Epithelial cell of esophagus (primary cell): ENCODE measurements at regions not wholly inside any gene's neighbourhood (a gene's known extent, or its start where the extent isn't known, plus 50 kb on each side); places are given as distances from the start of the nearest gene placed in this dataset.

Experiments
- DNase-seq: peaks from one replicate; pipeline ENCODE4 v3.0.0; 2010; ENCODE audit warnings: low read depth
- H3K4me3 ChIP-seq: 2 replicates; pipeline ENCODE4 v1.5.1; 2011; ENCODE audit warnings: mild to moderate bottlenecking, low read length, control low read depth
- CTCF ChIP-seq: IDR thresholded peaks from 2 replicates; pipeline ENCODE4 v1.5.1; 2011; ENCODE audit warnings: low read depth, mild to moderate bottlenecking, low read length, control low read depth, inconsistent platforms; ENCODE audit not compliant: insufficient read depth; ENCODE audit errors: missing control alignments

- no peak for DNase-seq
- H3K4me3 ChIP-seq: no peak overlapping the region
- TF ChIP-seq CTCF: no peak
These were observed 401.7 kb downstream of the EPHA7 start for GRCh38 chr6:93017626-93018025.

DNA sequence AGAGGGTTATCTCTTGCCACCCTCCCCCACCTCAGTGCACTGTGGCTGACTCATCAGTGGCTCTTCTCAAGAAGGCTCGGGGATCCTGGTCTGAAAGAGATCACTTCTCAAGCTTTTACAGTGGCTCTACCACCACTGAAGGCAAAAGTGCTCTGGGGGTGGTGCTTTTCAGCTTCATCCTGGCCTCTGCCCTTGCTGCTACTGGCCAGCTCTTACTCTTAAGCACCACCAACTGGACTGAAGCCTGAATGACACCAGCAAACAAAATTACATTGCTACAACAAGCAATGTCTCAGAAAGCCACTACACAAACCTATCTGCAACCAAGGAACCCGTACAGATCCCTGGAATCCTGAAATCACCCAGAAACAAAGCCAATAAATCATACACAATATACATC is 402.1 kb downstream of the EPHA7 start:
- H3K4me3 ChIP-seq: no peak overlapping the region
- no peak for DNase-seq
- peak; percentile 18 for TF ChIP-seq CTCF

- H3K4me3 ChIP-seq: no peak overlapping the region
- DNase-seq: no peak
- no peak for TF ChIP-seq CTCF
These were observed 406.3 kb downstream of the EPHA7 start for GRCh38 chr6:93013054-93013453.

GRCh38 chr6:93008375-93008774 is 411.0 kb downstream of the EPHA7 start:
- H3K4me3 ChIP-seq: no peak overlapping the region
- DNase-seq: no peak
- TF ChIP-seq CTCF: no peak

GRCh38 chr6:92989656-92990055 is 429.7 kb downstream of the EPHA7 start:
- no peak overlapping the region for H3K4me3 ChIP-seq
- DNase-seq: no peak
- TF ChIP-seq CTCF: no peak

- TF ChIP-seq CTCF: no peak
- H3K4me3 ChIP-seq: no peak overlapping the region
- no peak for DNase-seq
These were observed 440.1 kb downstream of the EPHA7 start for GRCh38 chr6:92979281-92979680.

- no peak overlapping the region for H3K4me3 ChIP-seq
- DNase-seq: no peak
- no peak for TF ChIP-seq CTCF
These were observed 442.3 kb downstream of the EPHA7 start for GRCh38 chr6:92977018-92977417.
